Left renal pelvis (tissue), 4 donors: ENCODE measurements at regions not wholly inside any gene's neighbourhood (a gene's known extent, or its start where the extent isn't known, plus 50 kb on each side); places are given as distances from the start of the nearest gene placed in this dataset.
"Not testable (repeated sequence)": the region's sequence is repeated elsewhere in the genome, so short reads cannot be mapped to it uniquely, and the experiment has no call there.

ENCODE experiments used
- DNase-seq, 4 donors: peaks; one replicate each; pipeline ENCODE4 v3.0.0-alpha.2; 2013; ENCODE audit warnings: low read depth in 4 of 4, low spot score in 3 of 4

GRCh38 chr15:62362144-62362543, 197.1 kb upstream of the C2CD4B start:
- no peak for DNase-seq

GRCh38 chr15:62362608-62363007, 197.5 kb upstream of the C2CD4B start:
- DNase-seq: no peak

- no peak for DNase-seq
Observed at GRCh38 chr15:62363913-62364312, 198.8 kb upstream of the C2CD4B start.

GRCh38 chr15:62365795-62366442, 200.8 kb upstream of the C2CD4B start:
- no peak for DNase-seq

- DNase-seq: no peak
Observed at GRCh38 chr15:62369454-62369853, 204.4 kb upstream of the C2CD4B start.

- DNase-seq: not testable (repeated sequence)
Observed at GRCh38 chr15:62371683-62372082, 206.6 kb upstream of the C2CD4B start.

GRCh38 chr15:62377736-62378480, 212.8 kb upstream of the C2CD4B start:
- peak in 3 of 4 donors; percentile 14 to 39 (median 27) for DNase-seq

GRCh38 chr15:62378772-62379498, 213.8 kb upstream of the C2CD4B start:
- no peak for DNase-seq

- DNase-seq: no peak
Observed at GRCh38 chr15:62380011-62380410, 214.9 kb upstream of the C2CD4B start.

- DNase-seq: no peak
Observed at GRCh38 chr15:62382046-62382445, 217.0 kb upstream of the C2CD4B start.

- peak in 3 of 4 donors; percentile 44 to 69 (median 59) for DNase-seq
Observed at GRCh38 chr15:62389885-62390790, 225.1 kb upstream of the C2CD4B start, which contains the start of gene TLN2. TSS of gene TLN2 (plus strand) at chr15:62390550.

- peak in 2 of 4 donors; percentile 22 to 24 for DNase-seq
Observed at GRCh38 chr15:62390791-62391640, 225.9 kb upstream of the C2CD4B start.

- peak in 2 of 4 donors; percentile 36 to 44 for DNase-seq
Observed at GRCh38 chr15:62391641-62392262, 226.7 kb upstream of the C2CD4B start.

GRCh38 chr15:62392376-62392775, 227.3 kb upstream of the C2CD4B start:
- no peak for DNase-seq

GRCh38 chr15:62393196-62393595, 228.1 kb upstream of the C2CD4B start:
- no peak for DNase-seq

- DNase-seq: no peak
Observed at GRCh38 chr15:62394079-62394478, 229.0 kb upstream of the C2CD4B start.

GRCh38 chr15:62400778-62401177, 235.7 kb upstream of the C2CD4B start:
- DNase-seq: no peak

- DNase-seq: no peak
Observed at GRCh38 chr15:62402687-62403086, 237.6 kb upstream of the C2CD4B start.

GRCh38 chr15:62403164-62403809, 238.2 kb upstream of the C2CD4B start:
- no peak for DNase-seq
